ENCODE measurements at regions not wholly inside any gene's neighbourhood (a gene's known extent, or its start where the extent isn't known, plus 50 kb on each side); places are given as distances from the start of the nearest gene placed in this dataset.
"Not testable (repeated sequence)": the region's sequence is repeated elsewhere in the genome, so short reads cannot be mapped to it uniquely, and the experiment has no call there.

DNA sequence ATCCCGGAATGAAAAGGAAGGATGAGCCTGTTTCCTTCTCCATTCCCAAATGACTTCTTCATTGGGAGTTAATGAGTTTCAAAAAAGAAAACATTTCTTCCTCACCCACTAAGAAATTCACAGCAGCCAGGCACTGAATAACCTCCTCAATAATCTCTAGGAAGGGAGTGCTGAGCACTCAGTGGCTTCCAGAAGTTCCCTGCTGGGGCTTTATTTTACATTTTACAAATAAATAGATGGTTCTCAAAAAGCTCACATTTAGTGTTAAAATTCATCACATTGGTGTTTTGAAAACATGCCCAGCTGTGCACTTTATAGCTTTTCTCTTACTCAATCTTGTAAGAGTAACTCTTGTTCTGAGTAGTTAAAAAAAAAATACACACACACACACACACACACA is 148.9 kb upstream of the PFKP start:
- DNase-seq, result no peak

- DNase-seq, result no peak
These were observed 149.4 kb upstream of the PFKP start for GRCh38 chr10:2917926-2918325.

- no peak for DNase-seq
These were observed 151.9 kb upstream of the PFKP start for GRCh38 chr10:2915412-2915811.

GRCh38 chr10:2914741-2915140 is 152.6 kb upstream of the PFKP start:
- no peak for DNase-seq

GRCh38 chr10:2913474-2913873 is 153.9 kb upstream of the PFKP start:
- no peak for DNase-seq

GRCh38 chr10:2910656-2911055 is 156.7 kb upstream of the PFKP start:
- DNase-seq, result no peak

DNA sequence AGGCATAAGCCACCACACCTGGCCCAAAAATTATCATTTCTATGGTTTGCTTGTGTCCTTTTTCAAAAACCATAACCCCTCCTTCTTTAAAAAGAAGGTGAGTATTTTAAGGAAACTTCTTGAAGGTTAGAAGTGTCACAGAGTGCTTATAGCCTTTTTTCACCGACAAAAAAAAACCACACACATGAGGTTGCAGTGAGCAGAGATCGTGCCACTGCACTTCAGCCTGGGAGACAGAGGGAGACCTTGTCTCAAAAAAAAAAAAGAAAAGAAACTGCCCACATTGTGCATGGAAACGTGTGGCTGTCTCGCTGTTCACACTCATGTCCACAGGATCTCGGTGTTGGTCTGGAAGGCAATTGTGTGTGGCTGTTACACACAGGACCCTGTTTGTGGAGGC is 157.4 kb upstream of the PFKP start:
- DNase-seq, result no peak

GRCh38 chr10:2908851-2909630 is 158.3 kb upstream of the PFKP start:
- no peak for DNase-seq

- DNase-seq, result no peak
These were observed 160.4 kb upstream of the PFKP start for GRCh38 chr10:2906974-2907373.

DNA sequence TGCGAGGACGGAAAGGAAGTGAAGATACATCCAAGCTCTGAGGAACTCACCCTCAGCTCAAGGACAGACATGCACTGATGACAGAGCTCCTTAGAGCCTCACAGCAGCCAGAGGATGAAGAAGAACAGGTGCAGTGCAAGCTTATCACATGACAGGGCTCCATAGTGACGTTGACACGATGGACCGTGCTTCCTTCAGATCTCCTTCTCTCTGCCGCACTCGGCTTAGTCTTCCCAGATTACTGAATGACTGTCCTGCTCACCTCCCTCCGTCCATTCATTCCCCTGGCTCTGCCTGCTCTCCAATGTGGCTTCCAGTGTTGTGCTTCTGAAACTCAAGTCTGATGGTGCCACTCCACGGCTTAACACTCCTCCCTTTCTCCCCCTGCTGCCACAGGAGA is 161.5 kb upstream of the PFKP start:
- no peak for DNase-seq

DNA sequence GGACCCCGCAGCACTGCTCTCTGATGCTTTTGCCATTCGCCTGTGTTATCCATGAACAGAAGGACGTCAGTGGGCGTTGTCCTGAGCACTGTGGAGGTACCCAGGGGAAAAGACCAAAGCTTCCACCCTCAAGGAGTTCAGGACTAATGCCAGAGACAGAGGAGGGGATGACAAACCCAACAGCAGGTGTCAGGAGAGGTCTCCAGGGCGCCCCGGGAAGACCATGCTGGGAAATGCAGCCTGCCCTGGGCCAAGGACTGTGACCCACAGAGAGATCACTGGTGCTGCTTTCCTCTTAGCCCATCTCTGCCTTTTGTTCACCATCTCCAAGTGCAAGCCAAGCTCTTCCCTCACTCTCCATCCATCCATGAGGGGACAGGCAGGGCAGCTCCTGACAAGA is 166.8 kb upstream of the PFKP start:
- DNase-seq, result no peak

DNA sequence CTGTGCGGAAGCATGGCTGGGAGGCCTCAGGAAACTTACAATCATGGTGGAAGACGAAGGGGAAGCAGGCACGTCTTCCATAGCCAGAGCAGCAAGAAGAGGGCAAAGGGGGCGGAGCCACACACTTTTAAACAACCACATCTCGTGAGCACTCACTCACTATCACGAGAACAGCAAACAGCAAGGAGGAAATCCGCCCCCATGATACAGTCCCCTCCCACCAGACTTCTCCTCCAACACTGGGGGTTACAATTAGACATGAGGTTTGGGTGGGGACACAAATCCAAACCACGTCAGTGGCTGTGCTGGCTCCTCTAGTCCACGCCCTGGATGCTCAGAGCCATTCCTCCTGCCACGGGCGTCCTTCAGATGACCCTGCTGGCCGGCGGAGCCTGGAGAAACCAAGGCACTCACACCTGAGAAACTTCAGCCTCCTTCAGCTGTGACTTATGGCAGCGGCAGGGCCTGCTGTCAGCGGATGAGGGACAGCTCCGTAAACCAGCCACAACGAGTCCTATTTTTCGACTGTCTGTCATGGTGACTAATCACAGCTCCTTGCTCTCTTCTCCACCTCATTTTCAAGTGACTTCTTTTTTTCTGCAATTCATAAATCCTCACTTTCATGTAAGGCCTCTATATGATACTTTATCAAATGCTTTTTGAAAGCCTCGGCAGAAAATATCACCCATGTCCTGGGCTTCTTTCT is 167.9 kb upstream of the PFKP start:
- DNase-seq, result no peak

- no peak for DNase-seq
These were observed 168.9 kb upstream of the PFKP start for GRCh38 chr10:2898509-2898860.

DNA sequence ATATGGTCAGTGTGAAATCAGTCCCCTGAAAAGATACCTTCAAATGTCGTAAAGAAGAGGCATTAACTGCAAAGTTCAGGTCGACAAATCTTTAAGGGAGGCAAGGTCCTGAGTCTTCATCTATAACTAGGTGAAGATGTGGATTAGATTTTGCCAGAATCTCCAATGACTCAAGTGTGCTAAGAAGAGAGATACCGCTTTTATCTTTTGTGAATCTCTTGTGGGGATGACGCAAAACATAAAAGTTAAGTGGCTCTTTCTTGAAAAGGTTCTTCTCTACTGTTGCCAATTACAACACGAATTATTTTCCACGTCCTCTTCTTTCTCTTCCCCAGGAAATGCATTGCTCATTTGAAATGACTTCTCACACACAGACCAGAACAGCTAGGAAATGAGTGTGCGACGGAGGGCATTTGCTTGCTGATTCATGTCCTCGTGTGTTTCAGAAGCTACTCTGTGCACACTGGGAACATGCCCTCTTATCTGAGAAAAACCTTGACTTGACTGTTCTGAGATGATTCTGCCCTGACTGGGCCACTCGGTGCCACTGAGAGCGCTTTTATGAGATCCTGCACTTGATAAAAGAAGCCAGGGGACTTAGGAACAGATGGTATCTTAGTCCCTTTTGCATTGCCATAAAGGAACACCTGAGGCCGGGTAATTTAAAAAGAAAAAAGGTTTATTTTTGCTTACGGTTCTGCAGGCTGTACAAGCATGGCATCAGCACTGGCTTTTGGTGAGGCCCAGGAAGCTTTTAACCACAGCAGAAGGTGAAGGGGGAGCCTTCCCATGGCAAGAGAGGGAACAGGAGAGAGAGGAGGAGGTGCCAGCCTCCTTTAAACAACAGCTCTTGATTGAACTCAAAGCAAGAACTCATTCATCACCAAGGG is 169.5 kb upstream of the PFKP start:
- DNase-seq, result no peak

DNA sequence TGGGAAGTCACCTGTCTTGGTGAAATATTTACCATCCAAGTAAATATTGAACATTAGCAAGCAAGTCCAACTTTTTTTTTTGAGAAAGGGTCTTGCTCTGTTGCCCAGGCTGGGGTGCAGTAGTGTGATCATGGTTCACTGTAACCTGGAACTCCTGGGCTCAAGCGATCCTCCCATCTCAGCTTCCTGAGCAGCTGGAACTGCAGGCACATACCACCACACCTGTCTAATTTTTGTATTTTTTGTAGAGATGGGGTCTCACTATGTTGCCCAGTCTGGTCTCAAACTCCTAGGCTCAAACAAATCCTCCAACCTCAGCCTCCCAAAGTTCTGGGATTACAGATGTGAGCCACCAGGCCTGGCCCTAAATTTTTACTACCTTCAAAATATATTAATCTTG is 171.0 kb upstream of the PFKP start:
- DNase-seq, result not testable (repeated sequence)

GRCh38 chr10:2895594-2896196 is 171.7 kb upstream of the PFKP start:
- DNase-seq, result no peak

DNA sequence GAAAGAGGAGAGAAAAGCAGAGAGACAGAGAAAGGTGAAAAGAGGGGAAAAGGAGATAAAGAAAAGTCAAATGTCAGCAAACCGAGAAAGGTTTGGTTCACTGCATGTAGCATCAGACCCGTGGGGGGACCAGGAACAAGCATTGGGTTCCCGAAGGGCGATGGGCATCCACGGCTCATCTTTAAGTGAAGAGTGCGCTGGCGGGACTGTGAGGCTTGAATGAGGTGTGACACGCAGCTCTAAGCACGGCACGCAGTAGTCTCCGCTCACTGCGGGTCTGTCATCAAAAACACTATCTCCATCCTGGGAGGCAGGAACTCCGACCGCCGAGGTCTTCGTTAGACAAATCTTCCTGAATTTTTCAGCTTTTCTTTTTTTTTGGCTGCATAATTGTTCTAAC is 173.4 kb upstream of the PFKP start:
- DNase-seq, result no peak

- DNase-seq, result no peak
These were observed 174.0 kb upstream of the PFKP start for GRCh38 chr10:2893158-2893845.

DNA sequence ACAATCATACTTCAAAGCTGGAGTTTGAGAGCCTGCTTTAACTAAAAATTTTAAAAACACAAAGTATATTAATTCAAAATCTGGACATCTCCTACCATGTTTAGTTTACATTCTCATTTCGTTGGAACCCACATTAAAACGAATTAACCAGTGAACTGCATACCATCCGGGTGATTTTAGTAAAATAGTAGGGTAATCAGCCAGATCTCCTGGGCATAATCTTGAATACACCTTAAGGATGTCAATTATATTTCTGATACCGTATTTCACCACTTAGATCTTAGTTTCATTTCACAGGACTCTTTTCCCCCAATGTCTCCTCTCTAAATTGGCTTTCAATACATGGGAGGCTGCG is 175.6 kb upstream of the PFKP start:
- no peak for DNase-seq

- DNase-seq, result no peak
These were observed 176.1 kb upstream of the PFKP start for GRCh38 chr10:2891073-2891769.

GRCh38 chr10:2890093-2890492 is 177.3 kb upstream of the PFKP start:
- DNase-seq, result no peak

- no peak for DNase-seq
These were observed 178.8 kb upstream of the PFKP start for GRCh38 chr10:2888403-2889004.
